LNCAP (cell line): ENCODE measurements at regions not wholly inside any gene's neighbourhood (a gene's known extent, or its start where the extent isn't known, plus 50 kb on each side); places are given as distances from the start of the nearest gene placed in this dataset.

Experiments
- CTCF ChIP-seq: fragments of 450-650 bp; IDR thresholded peaks from 2 replicates; pipeline ENCODE4 v1.5.1; 2017; ENCODE audit warnings: mild to moderate bottlenecking

GRCh38 chr12:29944269-29945000 lies 160.7 kb upstream of the TMTC1 start:
- no peak for TF ChIP-seq CTCF

- no peak for TF ChIP-seq CTCF
Observed at GRCh38 chr12:29943683-29944082, 159.9 kb upstream of the TMTC1 start.

- no peak for TF ChIP-seq CTCF
Observed at GRCh38 chr12:29940811-29941210, 157.1 kb upstream of the TMTC1 start.

GRCh38 chr12:29930503-29930902 lies 146.8 kb upstream of the TMTC1 start:
- TF ChIP-seq CTCF: no peak

- TF ChIP-seq CTCF: no peak
Observed at GRCh38 chr12:29929295-29929694, 145.6 kb upstream of the TMTC1 start.

- TF ChIP-seq CTCF: no peak
Observed at GRCh38 chr12:29921307-29921706, 137.6 kb upstream of the TMTC1 start.

GRCh38 chr12:29908157-29908556 lies 124.4 kb upstream of the TMTC1 start:
- TF ChIP-seq CTCF: no peak

- TF ChIP-seq CTCF: no peak
Observed at GRCh38 chr12:29907461-29907860, 123.7 kb upstream of the TMTC1 start.
